ENCODE measurements at regions not wholly inside any gene's neighbourhood (a gene's known extent, or its start where the extent isn't known, plus 50 kb on each side); places are given as distances from the start of the nearest gene placed in this dataset.

DNA sequence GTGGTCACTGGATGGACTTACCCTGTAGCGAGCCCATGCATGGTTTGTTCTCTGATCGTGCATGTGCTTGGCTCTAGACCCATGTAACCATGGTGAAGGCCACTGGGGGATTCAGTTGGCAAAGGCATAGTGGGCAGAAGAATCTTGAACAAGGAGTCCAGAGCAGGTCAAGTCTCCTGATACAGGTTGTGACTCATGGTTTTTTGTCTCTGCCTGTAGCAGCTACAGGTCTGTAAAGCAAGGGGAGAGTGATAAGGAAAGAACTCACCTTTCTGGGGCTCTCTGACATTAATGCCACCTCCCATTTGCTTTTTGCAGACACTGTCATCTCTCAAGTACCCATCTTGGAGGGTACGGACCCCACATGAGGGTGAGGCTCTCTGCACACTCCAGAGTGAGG is 153.4 kb upstream of the CAMK1G start:
- TF ChIP-seq POLR2A (IDR thresholded peaks at IDR 0.05) = no peak
- TF ChIP-seq, protein P1, sequence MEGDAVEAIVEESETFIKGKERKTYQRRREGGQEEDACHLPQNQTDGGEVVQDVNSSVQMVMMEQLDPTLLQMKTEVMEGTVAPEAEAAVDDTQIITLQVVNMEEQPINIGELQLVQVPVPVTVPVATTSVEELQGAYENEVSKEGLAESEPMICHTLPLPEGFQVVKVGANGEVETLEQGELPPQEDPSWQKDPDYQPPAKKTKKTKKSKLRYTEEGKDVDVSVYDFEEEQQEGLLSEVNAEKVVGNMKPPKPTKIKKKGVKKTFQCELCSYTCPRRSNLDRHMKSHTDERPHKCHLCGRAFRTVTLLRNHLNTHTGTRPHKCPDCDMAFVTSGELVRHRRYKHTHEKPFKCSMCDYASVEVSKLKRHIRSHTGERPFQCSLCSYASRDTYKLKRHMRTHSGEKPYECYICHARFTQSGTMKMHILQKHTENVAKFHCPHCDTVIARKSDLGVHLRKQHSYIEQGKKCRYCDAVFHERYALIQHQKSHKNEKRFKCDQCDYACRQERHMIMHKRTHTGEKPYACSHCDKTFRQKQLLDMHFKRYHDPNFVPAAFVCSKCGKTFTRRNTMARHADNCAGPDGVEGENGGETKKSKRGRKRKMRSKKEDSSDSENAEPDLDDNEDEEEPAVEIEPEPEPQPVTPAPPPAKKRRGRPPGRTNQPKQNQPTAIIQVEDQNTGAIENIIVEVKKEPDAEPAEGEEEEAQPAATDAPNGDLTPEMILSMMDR (IDR thresholded peaks at IDR 0.05) = no peak
- TF ChIP-seq POLR2AphosphoS5 (IDR thresholded peaks at IDR 0.05) = no peak

Data from sigmoid colon (tissue), 4 donors.